AG09309 (cell line): ENCODE measurements at regions not wholly inside any gene's neighbourhood (a gene's known extent, or its start where the extent isn't known, plus 50 kb on each side); places are given as distances from the start of the nearest gene placed in this dataset.

ENCODE experiments used
- DNase-seq: peaks from one replicate; pipeline ENCODE4 v3.0.0-alpha.2; 2010; ENCODE audit warnings: low read depth
- H3K4me3 ChIP-seq: 2 replicates; pipeline ENCODE4 v1.5.1; 2011; ENCODE audit warnings: mild to moderate bottlenecking, low read depth, low read length, moderate library complexity; ENCODE audit not compliant: control insufficient read depth
- TF ChIP-seq, protein P1 (sequence below): IDR thresholded peaks from 2 replicates; pipeline ENCODE4 v1.5.1; 2011; ENCODE audit warnings: mild to moderate bottlenecking, low read depth, low read length, inconsistent platforms; ENCODE audit not compliant: insufficient read depth, control insufficient read depth; ENCODE audit errors: missing control alignments

DNA sequence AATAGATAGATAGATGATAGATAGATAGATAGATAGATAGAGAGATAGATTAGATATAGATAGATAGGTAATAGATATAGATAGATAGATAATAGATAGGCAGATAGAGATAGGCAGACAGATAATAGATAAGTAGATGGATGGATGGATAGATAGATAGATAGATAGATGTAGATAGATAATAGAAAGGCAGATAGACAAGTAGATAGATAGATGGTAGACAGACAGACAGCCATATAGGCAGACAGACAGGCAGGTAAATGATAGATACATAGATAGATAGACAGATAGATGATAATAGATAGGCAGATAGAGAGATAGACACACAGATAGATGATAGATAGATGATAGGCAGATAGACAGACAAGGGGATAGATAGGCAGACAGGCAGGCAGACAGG, 191.4 kb upstream of the TNRC6C start:
- no peak overlapping the region for H3K4me3 ChIP-seq
- TF ChIP-seq, protein P1, sequence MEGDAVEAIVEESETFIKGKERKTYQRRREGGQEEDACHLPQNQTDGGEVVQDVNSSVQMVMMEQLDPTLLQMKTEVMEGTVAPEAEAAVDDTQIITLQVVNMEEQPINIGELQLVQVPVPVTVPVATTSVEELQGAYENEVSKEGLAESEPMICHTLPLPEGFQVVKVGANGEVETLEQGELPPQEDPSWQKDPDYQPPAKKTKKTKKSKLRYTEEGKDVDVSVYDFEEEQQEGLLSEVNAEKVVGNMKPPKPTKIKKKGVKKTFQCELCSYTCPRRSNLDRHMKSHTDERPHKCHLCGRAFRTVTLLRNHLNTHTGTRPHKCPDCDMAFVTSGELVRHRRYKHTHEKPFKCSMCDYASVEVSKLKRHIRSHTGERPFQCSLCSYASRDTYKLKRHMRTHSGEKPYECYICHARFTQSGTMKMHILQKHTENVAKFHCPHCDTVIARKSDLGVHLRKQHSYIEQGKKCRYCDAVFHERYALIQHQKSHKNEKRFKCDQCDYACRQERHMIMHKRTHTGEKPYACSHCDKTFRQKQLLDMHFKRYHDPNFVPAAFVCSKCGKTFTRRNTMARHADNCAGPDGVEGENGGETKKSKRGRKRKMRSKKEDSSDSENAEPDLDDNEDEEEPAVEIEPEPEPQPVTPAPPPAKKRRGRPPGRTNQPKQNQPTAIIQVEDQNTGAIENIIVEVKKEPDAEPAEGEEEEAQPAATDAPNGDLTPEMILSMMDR: no peak
- no peak for DNase-seq

DNA sequence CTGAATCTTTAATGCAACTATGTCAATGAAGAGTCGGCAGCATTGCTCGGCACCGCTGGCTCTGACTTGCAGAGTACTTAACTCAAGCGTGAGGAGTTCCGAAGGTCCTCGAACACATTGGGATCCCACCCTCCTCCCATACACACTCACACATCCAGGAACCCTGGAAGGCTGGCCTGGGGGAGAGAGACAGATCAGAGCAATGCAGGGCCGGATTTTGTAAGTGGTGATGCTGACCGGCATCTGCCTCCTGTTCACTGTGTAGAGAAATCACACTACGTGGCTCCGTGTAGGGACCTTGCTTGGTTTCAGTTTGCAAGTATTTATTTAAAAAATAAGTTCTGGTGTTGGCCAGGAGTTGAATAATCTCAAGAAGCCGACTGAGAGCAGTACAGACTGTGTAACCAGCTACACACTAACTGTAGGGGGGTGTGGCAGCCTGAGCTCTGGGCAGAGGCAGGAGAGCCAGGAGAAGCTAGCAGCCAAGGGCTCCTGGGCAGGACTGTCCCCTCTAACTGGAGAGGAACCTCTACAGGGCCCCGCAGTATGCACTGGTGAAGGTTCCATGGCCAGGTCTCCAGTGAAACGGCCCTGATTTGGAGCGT, 190.2 kb upstream of the TNRC6C start:
- no peak for DNase-seq
- H3K4me3 ChIP-seq: no peak overlapping the region
- TF ChIP-seq, protein P1: no peak

DNA sequence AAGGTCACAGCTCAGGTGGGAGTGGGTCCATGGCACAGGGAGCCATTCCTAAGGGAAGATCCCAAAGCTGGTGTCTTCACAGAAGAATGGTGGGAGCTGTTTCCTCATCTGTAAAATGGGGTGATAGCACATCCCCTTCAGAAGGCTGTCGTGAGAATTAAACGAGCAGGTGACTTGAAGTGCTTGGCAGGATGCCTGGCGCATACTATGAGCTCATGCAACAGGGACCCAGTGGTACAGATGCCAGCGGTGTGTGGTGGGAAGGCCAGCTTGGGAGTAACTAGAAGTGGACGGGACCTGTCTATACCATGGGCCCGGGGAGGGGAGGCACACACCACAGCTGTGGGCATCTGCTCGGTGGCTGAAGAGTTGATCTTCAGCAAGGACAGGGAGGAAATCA, 189.3 kb upstream of the TNRC6C start:
- DNase-seq: no peak
- no peak overlapping the region for H3K4me3 ChIP-seq
- TF ChIP-seq, protein P1: no peak

DNA sequence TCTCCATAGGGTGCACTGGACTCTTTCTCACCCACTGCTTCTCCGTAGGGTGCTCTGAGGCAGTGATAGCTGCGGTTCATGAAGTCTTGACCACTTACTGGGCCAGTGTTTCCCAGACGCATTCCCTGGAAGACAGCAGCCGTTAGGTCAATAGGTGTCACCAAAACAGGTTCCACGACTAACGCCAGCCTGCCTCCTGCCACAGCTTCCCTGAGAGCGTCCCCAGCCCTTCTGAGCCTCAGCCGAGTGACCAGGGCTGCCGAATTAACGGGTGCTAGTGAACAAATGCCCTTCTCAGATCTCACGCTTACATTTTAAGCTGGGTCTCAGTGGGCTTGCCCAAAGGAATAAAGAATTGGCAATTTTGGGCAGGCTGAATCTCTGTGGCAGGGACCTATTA, 188.7 kb upstream of the TNRC6C start:
- H3K4me3 ChIP-seq: no peak overlapping the region
- no peak for DNase-seq
- TF ChIP-seq, protein P1: no peak

DNA sequence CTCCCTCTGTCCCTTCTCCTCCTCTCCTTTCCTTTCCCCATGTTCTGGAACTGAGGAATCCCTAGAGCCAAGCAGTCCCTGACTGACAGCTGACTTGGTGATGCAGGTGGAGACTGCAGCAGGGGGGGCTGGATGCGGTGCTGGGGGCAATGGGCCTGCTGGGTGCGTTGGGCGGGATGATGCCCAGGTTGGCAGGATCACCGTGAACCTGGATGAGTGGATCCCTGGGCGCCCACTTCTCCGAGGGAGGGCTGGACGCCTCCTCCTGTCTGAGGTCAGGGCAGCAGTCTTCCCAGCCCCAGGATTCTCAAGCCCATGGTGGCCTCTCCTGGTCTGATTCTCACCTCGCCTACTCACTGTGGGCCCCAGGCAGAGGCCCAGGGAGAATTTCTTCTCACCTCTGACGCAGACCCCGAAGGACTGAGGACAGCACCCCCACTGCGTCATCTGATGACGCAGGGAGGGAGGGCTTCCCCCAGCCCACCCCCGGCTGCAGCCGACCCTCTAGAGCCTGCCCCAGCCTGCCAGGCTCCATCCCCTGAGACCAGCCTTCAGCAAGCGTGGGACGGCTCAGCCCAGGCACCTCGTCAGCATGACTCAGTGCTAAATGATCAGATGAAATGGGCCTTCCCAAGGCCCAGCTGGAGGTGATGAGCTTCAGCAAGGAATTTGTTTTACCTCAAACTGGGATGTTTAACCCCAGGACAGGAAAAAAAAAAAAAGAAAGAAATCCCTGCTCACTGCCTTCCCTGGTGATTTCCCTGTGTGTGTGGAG, 188.0 kb upstream of the TNRC6C start:
- peak; percentile 28 for DNase-seq
- TF ChIP-seq, protein P1: no peak
- H3K4me3 ChIP-seq: no peak overlapping the region

DNA sequence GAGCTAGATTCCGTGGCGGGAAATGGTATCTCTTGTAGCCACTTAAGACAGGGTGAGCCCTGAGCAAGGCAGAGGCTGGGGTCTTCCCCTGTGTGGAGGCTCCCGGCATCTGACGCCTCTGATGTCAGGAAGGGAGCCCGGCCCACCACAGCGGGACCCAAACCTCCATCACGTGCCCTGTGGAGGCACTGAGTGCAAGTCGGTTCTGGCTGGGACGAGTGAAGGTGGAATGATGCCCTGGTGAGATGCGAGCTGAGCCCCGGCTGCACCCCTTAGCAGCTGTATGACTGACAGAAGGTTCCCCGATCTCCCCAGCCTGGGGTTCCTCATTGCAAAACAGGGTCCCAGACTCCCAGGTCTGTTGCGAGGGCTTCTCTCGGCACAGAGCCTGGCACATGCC, 187.4 kb upstream of the TNRC6C start:
- no peak overlapping the region for H3K4me3 ChIP-seq
- TF ChIP-seq, protein P1: no peak
- no peak for DNase-seq
